ENCODE measurements at regions not wholly inside any gene's neighbourhood (a gene's known extent, or its start where the extent isn't known, plus 50 kb on each side); places are given as distances from the start of the nearest gene placed in this dataset.

DNA sequence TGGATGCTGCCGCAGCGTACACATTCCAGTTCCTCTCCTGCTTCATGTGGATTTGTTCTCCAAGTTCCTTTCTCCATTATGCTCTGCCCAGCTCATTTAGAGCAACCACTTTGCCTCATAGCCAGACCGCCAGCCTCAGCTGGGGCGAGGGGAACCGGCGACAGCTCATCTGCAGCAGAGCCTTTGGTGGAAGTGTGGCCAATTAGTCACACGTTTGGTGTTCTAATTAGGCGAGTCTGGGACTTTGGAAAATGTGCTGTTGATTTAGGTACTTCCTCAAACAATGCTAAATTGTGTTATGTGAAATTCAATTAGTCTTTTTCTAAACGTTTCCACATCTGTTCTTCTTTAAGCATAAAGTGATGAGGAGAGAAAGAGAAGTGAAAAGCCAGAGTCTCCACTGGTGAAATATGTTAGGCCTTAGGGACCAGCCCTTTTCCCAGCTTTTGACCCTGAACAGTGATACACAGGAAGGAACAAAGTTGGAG is 217.9 kb downstream of the TBX18 start:
- Histone ChIP-seq H3K27me3 (no peaks in the 10 kb centered on the region), H3K4me1 (peaks cover 0 to 17% (median 0%) of the 10 kb centered on the region in 4 donors), H3K9me3 (peaks cover 0 to 14% (median 0%) of the 10 kb centered on the region in 4 donors), H3K27ac (no peak overlapping the region), H3K36me3 (no peaks in the 10 kb centered on the region), H3K4me3 (no peak overlapping the region)
- TF ChIP-seq EP300 (IDR thresholded peaks at IDR 0.05), result no peak
- TF ChIP-seq POLR2A (IDR thresholded peaks at IDR 0.05), result no peak
- TF ChIP-seq, protein P1, sequence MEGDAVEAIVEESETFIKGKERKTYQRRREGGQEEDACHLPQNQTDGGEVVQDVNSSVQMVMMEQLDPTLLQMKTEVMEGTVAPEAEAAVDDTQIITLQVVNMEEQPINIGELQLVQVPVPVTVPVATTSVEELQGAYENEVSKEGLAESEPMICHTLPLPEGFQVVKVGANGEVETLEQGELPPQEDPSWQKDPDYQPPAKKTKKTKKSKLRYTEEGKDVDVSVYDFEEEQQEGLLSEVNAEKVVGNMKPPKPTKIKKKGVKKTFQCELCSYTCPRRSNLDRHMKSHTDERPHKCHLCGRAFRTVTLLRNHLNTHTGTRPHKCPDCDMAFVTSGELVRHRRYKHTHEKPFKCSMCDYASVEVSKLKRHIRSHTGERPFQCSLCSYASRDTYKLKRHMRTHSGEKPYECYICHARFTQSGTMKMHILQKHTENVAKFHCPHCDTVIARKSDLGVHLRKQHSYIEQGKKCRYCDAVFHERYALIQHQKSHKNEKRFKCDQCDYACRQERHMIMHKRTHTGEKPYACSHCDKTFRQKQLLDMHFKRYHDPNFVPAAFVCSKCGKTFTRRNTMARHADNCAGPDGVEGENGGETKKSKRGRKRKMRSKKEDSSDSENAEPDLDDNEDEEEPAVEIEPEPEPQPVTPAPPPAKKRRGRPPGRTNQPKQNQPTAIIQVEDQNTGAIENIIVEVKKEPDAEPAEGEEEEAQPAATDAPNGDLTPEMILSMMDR (IDR thresholded peaks at IDR 0.05), result no peak
- DNase-seq (ENCODE audit: low spot score in 2 of 2), result peak in 1 of 2 donors; percentile 29
- 16 to 22% methylated on average over 9 of the region's 9 CpGs for WGBS, 2 donors

DNA sequence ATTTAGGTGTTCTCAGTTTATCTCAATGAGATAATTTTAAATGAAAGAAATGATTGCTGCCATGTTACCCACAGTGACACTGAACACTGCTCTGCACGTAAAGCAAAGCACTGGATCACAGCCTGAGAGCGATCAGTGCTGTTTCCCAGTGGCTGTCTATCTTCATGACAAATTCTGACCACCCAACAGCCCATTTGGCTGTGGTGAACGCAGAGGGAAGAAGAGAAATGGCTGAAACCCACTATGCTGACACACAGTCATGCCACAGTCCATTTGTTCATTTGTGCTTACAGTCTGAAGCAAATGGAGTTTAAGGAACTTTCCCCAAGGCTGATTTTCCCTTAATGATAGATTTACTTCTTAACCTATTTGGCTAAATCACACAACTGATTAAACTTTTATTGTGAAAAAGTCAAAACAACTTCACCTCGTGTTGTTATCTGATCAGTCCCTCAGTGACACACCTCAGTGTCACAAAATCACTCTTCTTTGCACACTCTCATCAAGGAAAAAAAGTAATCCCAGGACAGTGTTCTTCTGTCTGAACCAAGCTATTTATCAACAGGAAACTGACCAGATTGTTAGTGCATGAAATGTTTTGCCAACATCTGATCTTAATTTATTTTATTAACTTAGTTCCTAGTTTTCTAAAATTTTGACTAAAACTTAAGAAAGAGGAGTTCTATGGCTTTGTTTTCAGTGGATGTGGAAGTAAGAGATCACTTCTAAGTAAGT is 225.1 kb downstream of the TBX18 start:
- no peak for DNase-seq (ENCODE audit: low spot score in 2 of 2)
- Histone ChIP-seq H3K27me3 (no peaks in the 10 kb centered on the region), H3K27ac (no peak overlapping the region), H3K4me1 (no peaks in the 10 kb centered on the region), H3K9me3 (peaks cover 0 to 20% (median 0%) of the 10 kb centered on the region in 4 donors), H3K4me3 (no peak overlapping the region), H3K36me3 (no peaks in the 10 kb centered on the region)
- no peak for TF ChIP-seq POLR2A (IDR thresholded peaks at IDR 0.05)
- TF ChIP-seq, protein P1 (IDR thresholded peaks at IDR 0.05), result no peak
- TF ChIP-seq EP300 (IDR thresholded peaks at IDR 0.05), result no peak
- 64 to 67% methylated on average over 4 of the region's 4 CpGs for WGBS, 2 donors

DNA sequence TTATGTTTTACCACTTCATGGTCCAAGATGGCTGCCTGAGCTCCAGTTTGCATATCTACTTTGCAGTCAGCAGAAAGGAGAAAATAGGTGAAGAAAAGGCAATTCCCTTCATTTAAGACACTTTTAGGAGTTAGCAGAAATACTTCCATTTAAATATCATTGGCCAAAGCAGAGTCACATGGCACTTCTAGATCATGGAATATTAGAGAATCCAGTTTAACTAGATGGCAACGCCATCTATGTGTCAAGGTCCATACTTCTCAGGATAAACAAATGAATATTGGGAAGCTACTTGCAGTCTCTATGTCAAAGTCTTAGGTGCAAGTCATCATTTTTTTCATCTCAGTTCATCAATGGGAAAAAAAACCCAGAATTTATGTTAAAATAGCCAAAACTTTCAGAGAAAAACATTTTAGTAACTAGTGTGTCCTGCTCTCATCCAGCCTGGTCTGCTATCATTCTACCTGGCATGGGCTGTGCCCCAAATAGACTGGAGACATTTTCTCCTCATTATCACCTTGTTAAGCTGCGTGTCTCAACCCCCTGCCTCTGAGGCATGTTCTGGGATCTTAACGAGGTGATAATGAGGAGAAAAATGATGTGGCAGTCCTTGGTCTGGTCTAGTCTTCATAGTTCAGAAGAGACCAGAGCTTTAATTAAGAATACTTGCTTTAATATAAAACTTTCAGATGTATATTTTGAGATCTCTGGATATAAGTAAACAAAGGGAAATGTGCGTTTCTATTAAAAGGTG is 227.3 kb downstream of the TBX18 start:
- DNase-seq (ENCODE audit: low spot score in 2 of 2), result no peak
- Histone ChIP-seq H3K27ac (no peak overlapping the region), H3K27me3 (no peaks in the 10 kb centered on the region), H3K4me3 (no peak overlapping the region), H3K4me1 (no peaks in the 10 kb centered on the region), H3K9me3 (peaks cover 0 to 9% (median 0%) of the 10 kb centered on the region in 4 donors), H3K36me3 (no peaks in the 10 kb centered on the region)
- TF ChIP-seq, protein P1 (IDR thresholded peaks at IDR 0.05), result no peak
- TF ChIP-seq POLR2A (IDR thresholded peaks at IDR 0.05) (no peak), EP300 (IDR thresholded peaks at IDR 0.05) (no peak)
- WGBS, 2 donors, result 87 to 88% methylated on average over 4 of the region's 4 CpGs

DNA sequence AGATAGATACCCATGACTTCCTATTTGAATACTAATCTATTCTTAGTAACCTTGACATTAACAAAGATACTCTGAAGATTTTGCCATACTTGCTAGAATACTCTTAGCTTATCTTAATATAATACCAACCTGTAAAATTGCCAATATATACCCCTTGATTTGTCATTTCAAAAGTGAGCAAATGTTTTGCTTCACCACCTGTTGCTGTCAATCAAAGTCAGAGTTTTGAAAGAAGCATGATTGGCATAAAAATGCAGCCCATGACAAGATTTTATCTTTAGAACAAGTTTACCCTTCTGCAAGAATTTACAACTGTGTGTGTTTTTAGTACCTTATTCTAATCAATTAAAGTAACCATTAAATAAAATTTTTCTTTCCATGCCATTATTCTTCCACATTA is 236.2 kb downstream of the TBX18 start:
- Histone ChIP-seq H3K27me3 (no peaks in the 10 kb centered on the region), H3K9me3 (peaks cover 0 to 4% (median 0%) of the 10 kb centered on the region in 4 donors), H3K4me3 (no peak overlapping the region), H3K27ac (no peak overlapping the region), H3K36me3 (no peaks in the 10 kb centered on the region), H3K4me1 (no peaks in the 10 kb centered on the region)
- DNase-seq (ENCODE audit: low spot score in 2 of 2), result no peak
- TF ChIP-seq EP300 (IDR thresholded peaks at IDR 0.05) (no peak), POLR2A (IDR thresholded peaks at IDR 0.05) (no peak)
- TF ChIP-seq, protein P1 (IDR thresholded peaks at IDR 0.05), result no peak

DNA sequence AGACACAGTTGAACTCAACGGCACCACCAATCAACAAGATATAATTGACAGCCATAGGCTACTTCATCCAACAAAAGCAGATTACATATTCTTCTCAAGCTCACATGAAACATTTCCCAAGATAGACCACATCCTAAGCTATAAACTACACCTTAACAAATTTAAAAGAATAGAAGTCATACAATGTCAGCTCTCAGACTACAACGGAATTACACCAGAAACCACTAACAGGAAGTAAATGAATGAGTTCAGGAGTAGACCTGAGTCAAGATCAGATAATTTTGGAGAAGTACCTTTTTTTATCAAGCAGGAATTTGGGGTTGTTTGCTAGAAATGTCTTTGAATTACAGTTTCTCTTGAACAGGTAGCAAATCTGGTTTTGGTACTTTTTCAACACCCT is 237.8 kb downstream of the TBX18 start:
- peaks cover 0 to 2% (median 0%) of the 10 kb centered on the region in 4 donors for H3K9me3 ChIP-seq
- H3K4me1 ChIP-seq, result peaks cover 0 to 5% (median 0%) of the 10 kb centered on the region in 4 donors
- no peaks in the 10 kb centered on the region for H3K27me3 ChIP-seq
- no peaks in the 10 kb centered on the region for H3K36me3 ChIP-seq
- no peak for TF ChIP-seq EP300 (IDR thresholded peaks at IDR 0.05)
- TF ChIP-seq, protein P1 (IDR thresholded peaks at IDR 0.05), result no peak
- TF ChIP-seq POLR2A (IDR thresholded peaks at IDR 0.05), result no peak
- no peak overlapping the region for H3K27ac ChIP-seq
- H3K4me3 ChIP-seq, result no peak overlapping the region
- no peak for DNase-seq (ENCODE audit: low spot score in 2 of 2)
- WGBS, 2 donors, result 78 to 88% methylated on average over 2 of the region's 2 CpGs

Data from tibial nerve (tissue), 4 donors.